ENCODE measurements at regions not wholly inside any gene's neighbourhood (a gene's known extent, or its start where the extent isn't known, plus 50 kb on each side); places are given as distances from the start of the nearest gene placed in this dataset.
"Not testable (repeated sequence)": the region's sequence is repeated elsewhere in the genome, so short reads cannot be mapped to it uniquely, and the experiment has no call there.

- no peak for DNase-seq (ENCODE audit: low read depth)
Observed at GRCh38 chr19:30103981-30104380, 161.9 kb downstream of the URI1 start.

- no peak for DNase-seq (ENCODE audit: low read depth)
Observed at GRCh38 chr19:30105316-30105715, 163.3 kb downstream of the URI1 start.

- no peak for DNase-seq (ENCODE audit: low read depth)
Observed at GRCh38 chr19:30105727-30106126, 163.7 kb downstream of the URI1 start.

- no peak for DNase-seq (ENCODE audit: low read depth)
Observed at GRCh38 chr19:30106417-30107095, 164.5 kb downstream of the URI1 start.

GRCh38 chr19:30107251-30107650 is 165.2 kb downstream of the URI1 start:
- DNase-seq (ENCODE audit: low read depth) = no peak

- no peak for DNase-seq (ENCODE audit: low read depth)
Observed at GRCh38 chr19:30109565-30109964, 167.5 kb downstream of the URI1 start.

- DNase-seq (ENCODE audit: low read depth) = no peak
Observed at GRCh38 chr19:30111021-30111855, 169.2 kb downstream of the URI1 start.

GRCh38 chr19:30112171-30112570 is 170.1 kb downstream of the URI1 start:
- no peak for DNase-seq (ENCODE audit: low read depth)

GRCh38 chr19:30112666-30113065 is 170.6 kb downstream of the URI1 start:
- no peak for DNase-seq (ENCODE audit: low read depth)

- no peak for DNase-seq (ENCODE audit: low read depth)
Observed at GRCh38 chr19:30113186-30113585, 171.1 kb downstream of the URI1 start.

- not testable (repeated sequence) for DNase-seq (ENCODE audit: low read depth)
Observed at GRCh38 chr19:30114095-30114494, 172.1 kb downstream of the URI1 start.

GRCh38 chr19:30115947-30116346 is 173.9 kb downstream of the URI1 start:
- DNase-seq (ENCODE audit: low read depth) = no peak

- DNase-seq (ENCODE audit: low read depth) = no peak
Observed at GRCh38 chr19:30116530-30116929, 174.5 kb downstream of the URI1 start.

GRCh38 chr19:30116984-30117555 is 175.0 kb downstream of the URI1 start:
- no peak for DNase-seq (ENCODE audit: low read depth)

- DNase-seq (ENCODE audit: low read depth) = no peak
Observed at GRCh38 chr19:30117636-30118145, 175.7 kb downstream of the URI1 start.

- DNase-seq (ENCODE audit: low read depth) = no peak
Observed at GRCh38 chr19:30118221-30118620, 176.2 kb downstream of the URI1 start.

GRCh38 chr19:30118760-30119159 is 176.7 kb downstream of the URI1 start:
- no peak for DNase-seq (ENCODE audit: low read depth)

GRCh38 chr19:30119180-30119908 is 177.3 kb downstream of the URI1 start:
- no peak for DNase-seq (ENCODE audit: low read depth)

- DNase-seq (ENCODE audit: low read depth) = no peak
Observed at GRCh38 chr19:30120860-30121484, 178.9 kb downstream of the URI1 start.

- DNase-seq (ENCODE audit: low read depth) = no peak
Observed at GRCh38 chr19:30122431-30122830, 180.4 kb downstream of the URI1 start.

GRCh38 chr19:30123119-30123518 is 181.1 kb downstream of the URI1 start:
- no peak for DNase-seq (ENCODE audit: low read depth)

GRCh38 chr19:30123611-30124010 is 181.6 kb downstream of the URI1 start:
- no peak for DNase-seq (ENCODE audit: low read depth)
